ENCODE measurements at regions not wholly inside any gene's neighbourhood (a gene's known extent, or its start where the extent isn't known, plus 50 kb on each side); places are given as distances from the start of the nearest gene placed in this dataset.

DNA sequence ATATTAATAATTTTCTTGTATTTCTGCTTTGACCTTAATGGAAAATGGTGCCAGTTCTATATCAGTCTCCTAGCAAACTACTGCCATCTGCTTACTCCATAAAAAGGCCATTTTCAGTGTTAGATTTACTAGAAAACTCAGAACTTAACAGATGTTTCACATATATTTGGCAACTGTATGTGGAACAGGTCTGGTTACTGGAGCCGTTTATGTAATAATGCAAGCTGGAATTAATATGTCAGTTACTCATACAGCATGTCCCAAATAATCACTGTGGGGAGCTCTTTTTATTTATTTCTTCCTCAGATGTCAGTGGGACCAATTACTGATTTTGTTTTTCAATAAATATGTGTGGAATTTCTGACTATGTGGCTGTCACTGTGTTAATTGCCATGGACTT, 1247.6 kb downstream of the CNTNAP5 start:
- TF ChIP-seq, protein P1, sequence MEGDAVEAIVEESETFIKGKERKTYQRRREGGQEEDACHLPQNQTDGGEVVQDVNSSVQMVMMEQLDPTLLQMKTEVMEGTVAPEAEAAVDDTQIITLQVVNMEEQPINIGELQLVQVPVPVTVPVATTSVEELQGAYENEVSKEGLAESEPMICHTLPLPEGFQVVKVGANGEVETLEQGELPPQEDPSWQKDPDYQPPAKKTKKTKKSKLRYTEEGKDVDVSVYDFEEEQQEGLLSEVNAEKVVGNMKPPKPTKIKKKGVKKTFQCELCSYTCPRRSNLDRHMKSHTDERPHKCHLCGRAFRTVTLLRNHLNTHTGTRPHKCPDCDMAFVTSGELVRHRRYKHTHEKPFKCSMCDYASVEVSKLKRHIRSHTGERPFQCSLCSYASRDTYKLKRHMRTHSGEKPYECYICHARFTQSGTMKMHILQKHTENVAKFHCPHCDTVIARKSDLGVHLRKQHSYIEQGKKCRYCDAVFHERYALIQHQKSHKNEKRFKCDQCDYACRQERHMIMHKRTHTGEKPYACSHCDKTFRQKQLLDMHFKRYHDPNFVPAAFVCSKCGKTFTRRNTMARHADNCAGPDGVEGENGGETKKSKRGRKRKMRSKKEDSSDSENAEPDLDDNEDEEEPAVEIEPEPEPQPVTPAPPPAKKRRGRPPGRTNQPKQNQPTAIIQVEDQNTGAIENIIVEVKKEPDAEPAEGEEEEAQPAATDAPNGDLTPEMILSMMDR (IDR thresholded peaks at IDR 0.05) = no peak
- TF ChIP-seq POLR2A (IDR thresholded peaks at IDR 0.05) = no peak

All from stomach (tissue), 4 donors.